ENCODE measurements at regions not wholly inside any gene's neighbourhood (a gene's known extent, or its start where the extent isn't known, plus 50 kb on each side); places are given as distances from the start of the nearest gene placed in this dataset.

- no peak for FAIRE-seq
Observed at GRCh38 chr11:104582431-104582830, 315.8 kb downstream of the CASP12 start.

GRCh38 chr11:104581246-104581980 is 316.8 kb downstream of the CASP12 start:
- FAIRE-seq = no peak

DNA sequence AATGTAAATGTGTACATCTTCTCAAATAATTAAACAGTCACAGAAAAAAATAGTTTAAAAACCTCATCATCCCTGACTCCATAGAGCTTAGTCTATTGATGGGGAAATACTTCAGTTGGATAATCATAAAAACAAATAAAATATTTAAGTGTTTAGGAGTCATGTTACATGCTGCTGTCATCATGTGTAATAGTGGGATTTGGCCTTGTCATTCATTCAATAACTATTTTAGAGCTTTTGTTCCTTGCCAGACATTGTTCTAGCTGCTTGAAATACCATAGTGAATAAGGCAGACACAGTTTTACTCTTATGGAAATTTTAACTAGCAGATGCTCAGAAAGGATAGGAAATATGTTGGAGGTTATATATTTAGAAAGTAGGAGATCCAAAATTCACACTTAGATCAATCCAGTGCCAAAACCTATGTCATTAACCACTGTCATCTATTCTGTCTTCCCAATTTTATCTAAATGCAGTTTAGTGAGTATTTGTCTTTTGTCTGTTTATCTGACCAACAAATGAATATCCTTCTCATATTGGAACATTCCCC is 324.7 kb downstream of the CASP12 start:
- FAIRE-seq = no peak

DNA sequence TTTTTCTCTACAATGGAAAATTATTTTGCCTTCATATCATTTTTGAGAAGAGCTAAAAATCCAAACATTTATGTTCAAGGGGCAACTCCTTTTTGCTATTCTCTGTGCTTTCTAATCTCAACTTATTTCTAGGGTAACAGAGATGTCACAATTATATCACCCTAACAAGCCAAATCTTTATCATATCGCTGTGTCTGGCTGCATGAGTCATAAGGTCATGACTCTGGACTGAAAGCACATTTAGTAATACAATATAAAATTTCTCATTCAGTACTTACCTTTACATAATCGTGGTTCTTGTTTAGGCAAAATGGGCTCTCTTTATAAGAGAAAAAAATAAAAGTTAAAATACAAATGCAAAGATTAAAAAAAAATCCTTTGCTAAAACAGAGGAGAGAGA is 326.0 kb downstream of the CASP12 start:
- no peak for FAIRE-seq

- FAIRE-seq = no peak
Observed at GRCh38 chr11:104570078-104570701, 328.1 kb downstream of the CASP12 start.

DNA sequence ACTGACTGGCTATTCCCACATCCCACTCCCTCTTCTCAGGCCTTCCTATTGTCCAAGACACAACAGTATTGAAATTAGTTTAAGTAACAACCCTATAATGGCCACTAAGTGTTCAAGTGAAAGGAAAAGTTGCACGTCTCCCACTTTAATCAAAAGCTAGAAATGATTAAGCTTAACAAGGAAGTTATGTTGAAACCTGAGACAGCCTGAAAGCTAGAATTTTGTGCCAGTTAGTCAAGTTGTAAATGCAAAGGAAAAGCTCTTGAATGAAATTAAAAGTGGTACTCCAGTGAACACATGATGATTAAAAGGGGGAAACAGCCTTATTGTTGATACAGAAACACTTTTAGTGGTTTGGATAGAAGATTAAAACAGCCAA is 332.7 kb downstream of the CASP12 start:
- no peak for FAIRE-seq

- no peak for FAIRE-seq
Observed at GRCh38 chr11:104564921-104565582, 333.2 kb downstream of the CASP12 start.

DNA sequence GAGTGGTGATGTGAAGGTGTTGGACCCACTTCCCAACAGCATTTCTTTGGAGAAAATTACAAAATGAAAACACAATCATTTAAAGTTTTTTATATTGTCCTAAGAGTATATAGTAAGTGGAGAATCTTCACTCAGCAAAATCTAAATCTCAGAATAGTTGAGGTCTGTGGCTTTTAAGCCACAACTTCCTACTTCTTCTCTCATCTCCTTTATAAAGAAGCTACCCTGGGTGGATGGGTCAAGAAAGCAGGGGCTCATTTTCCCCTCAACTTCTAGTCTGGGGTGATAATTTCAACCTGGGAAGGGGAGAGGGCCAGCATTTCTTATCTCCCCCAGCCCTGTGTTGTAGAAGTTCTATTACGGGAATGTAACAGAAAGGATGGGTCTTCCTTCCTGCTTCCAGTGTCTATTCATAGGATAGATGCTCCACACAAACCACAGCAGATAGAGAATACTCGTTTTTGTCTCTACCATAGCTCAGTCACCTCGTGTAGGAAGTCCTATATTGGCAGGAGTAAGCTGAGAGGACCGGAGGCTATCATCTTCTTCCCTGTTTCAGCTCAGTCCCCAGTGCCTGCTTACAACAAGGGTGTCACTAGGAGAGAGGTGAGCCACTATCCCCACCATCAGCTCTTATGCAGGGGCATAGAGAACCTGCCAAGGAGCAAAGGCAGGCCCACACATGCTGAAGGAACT is 341.5 kb downstream of the CASP12 start:
- no peak for FAIRE-seq

- FAIRE-seq = no peak
Observed at GRCh38 chr11:104549019-104549418, 349.2 kb downstream of the CASP12 start.

DNA sequence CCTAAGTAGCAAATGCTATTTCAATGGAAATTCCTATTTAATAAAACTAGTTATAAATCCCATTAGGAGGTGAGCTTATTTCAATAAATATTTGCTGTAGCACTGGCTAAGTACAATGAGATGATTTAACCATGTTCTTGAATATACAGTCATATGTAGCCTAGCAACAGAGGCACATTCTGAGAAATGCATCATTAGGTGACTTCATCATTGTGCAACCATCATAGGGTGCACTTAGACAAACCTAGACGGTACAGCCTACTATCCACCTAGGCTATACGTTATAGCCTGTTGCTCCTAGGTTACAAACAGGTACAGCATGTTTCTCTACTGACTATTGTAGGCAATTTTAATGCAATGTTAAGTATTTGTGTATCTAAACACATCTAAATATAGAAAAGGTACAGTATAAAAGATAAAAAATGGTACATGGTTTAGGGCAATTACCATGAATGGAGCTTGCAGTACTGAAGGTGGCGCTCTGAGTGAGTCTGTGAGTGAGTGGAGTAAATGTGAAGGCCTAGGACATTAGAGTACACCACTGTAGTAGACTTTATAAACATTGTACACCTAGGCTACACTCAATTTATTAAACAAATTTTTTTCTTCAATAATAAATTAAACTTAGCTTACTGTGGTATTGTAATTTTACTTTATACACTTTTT is 350.1 kb downstream of the CASP12 start:
- no peak for FAIRE-seq

DNA sequence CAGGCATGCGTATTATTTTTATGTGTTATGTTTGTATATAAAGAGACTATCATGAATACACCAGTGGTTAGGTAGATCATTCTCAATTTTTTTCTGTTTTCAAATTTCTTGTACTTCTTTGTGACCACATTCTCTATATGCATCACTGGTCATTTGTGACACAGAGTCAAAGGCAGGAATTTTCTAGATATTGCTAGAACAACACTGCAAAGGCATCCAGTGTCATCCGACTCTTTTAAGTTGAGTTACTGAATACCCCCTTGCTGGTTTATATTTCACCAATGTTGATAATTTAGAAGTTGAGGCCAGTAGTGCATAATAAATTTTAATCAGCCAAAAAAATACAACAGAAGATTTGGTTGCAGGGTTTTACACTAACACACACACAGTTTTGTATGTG is 351.8 kb downstream of the CASP12 start:
- no peak for FAIRE-seq

DNA sequence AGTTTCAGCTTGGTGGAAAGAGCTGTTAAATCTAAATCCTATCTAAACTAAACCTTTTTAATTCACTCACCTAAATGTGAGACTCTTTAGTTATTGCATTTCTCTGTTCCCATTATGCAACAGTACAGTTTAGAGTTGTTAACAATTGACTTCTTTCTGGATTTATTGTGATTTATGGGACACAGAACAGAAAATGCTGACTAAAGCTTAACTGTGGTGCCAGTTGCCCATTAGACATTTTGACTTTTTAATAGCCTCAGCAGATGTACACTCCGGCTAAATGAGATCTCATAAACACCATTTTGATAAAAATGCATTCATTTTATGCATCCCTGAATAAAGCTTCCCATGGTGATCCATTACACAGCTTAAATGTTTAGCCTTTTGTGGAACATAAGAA is 356.6 kb downstream of the CASP12 start:
- no peak for FAIRE-seq

DNA sequence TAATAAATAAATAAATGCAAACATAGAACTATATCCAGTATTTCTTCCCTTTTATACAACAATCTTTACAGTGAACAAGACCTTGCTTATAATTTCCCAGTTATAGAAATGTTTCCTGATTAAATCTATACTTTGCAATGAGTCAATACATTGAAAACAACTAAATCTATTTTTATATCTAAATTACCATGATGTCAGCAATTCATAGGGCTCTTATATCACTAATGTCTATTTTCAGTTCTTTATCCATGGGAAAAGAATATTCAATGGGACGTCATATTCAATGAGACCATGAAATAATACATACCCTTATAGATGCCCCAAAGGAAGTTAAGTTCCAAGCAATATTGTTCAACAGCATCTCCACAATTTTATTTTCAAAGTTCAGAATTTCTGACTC is 359.9 kb downstream of the CASP12 start:
- no peak for FAIRE-seq

- FAIRE-seq = no peak
Observed at GRCh38 chr11:104534278-104534677, 364.0 kb downstream of the CASP12 start.

- no peak for FAIRE-seq
Observed at GRCh38 chr11:104531894-104532293, 366.4 kb downstream of the CASP12 start.

DNA sequence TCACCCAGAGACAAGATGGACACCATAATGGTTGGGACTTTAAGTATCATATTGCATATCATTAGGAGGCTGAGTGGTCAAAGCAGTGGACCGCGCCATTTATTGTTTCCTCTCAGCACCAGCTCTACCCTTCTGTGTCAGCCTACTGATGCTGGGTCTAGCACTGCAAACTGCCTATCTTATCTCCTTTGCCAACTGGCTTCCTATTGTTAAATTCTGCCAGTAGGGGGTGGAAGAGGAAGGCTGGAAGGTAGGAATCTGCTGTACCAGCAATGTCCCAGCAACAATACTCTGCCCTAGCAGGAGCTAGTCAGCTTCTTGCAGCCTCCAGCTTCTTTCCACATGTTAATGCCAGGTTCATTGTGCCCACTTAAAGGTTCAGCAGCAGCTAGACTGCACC is 367.1 kb upstream of the PDGFD start:
- FAIRE-seq = no peak

GRCh38 chr11:104529906-104530305 is 366.0 kb upstream of the PDGFD start:
- FAIRE-seq = no peak

GRCh38 chr11:104529213-104529612 is 365.3 kb upstream of the PDGFD start:
- FAIRE-seq = no peak

- FAIRE-seq = no peak
Observed at GRCh38 chr11:104526006-104526405, 362.1 kb upstream of the PDGFD start.

GRCh38 chr11:104525416-104525815 is 361.5 kb upstream of the PDGFD start:
- FAIRE-seq = no peak

DNA sequence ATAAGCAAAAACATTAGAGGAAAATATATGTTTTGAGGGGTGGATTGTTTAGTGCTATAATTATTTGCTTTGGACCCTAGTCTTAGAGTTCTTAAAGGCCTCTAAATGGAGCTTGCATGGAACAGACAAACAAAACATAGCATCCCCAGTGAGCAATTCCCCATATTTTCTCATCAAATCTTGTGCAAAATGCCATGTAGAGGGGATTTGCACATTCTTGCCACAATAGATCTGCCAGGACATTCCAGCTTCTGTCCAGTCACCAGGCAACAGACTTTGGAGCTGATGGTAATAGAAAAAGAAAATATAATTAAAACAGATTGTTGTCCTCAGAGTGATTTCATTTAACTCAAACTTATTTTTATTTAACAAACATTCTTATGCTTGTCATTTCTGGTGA is 360.3 kb upstream of the PDGFD start:
- no peak for FAIRE-seq

GRCh38 chr11:104523611-104524010 is 359.7 kb upstream of the PDGFD start:
- FAIRE-seq = no peak

- no peak for FAIRE-seq
Observed at GRCh38 chr11:104522650-104523049, 358.7 kb upstream of the PDGFD start.

All from TTC549 (cell line).